Subcutaneous abdominal adipose tissue (tissue), 5 donors: ENCODE measurements at regions not wholly inside any gene's neighbourhood (a gene's known extent, or its start where the extent isn't known, plus 50 kb on each side); places are given as distances from the start of the nearest gene placed in this dataset.

Experiments
- H3K27ac ChIP-seq: one replicate; pipeline ENCODE4 v1.7.0; 2013; ENCODE audit warnings: low read depth, mild to moderate bottlenecking, inconsistent platforms, low read length, moderate library complexity
- H3K27me3 ChIP-seq, 5 donors: one replicate each; pipeline ENCODE4 v1.7.0; 2013; ENCODE audit warnings: low read length in 5 of 5, inconsistent platforms in 1 of 5; ENCODE audit not compliant: control insufficient read depth in 5 of 5, insufficient read depth in 4 of 5
- H3K36me3 ChIP-seq, 5 donors: one replicate each; pipeline ENCODE4 v1.7.0; 2013; ENCODE audit warnings: low read length in 5 of 5; ENCODE audit not compliant: control insufficient read depth in 5 of 5, insufficient read depth in 5 of 5
- H3K4me1 ChIP-seq, 5 donors: one replicate each; pipeline ENCODE4 v1.7.0; 2013; ENCODE audit warnings: low read length in 5 of 5, mild to moderate bottlenecking in 3 of 5, moderate library complexity in 1 of 5; ENCODE audit not compliant: control insufficient read depth in 5 of 5, insufficient read depth in 5 of 5
- H3K4me3 ChIP-seq, 5 donors: one replicate each; pipeline ENCODE4 v1.7.0; 2013; ENCODE audit warnings: low read length in 5 of 5, low read depth in 1 of 5
- H3K9ac ChIP-seq, 5 donors: one replicate each; pipeline ENCODE4 v1.7.0; 2013; ENCODE audit warnings: low read length in 5 of 5, mild to moderate bottlenecking in 4 of 5, moderate library complexity in 3 of 5
- H3K9me3 ChIP-seq, 5 donors: one replicate each; pipeline ENCODE4 v1.7.0; 2013; ENCODE audit warnings: low read length in 5 of 5; ENCODE audit not compliant: control insufficient read depth in 5 of 5
- donor health status: healthy.
- donor health status: healthy.
- donor health status: healthy.
- donor health status: healthy.
- donor health status: healthy.

GRCh38 chr3:35413483-35413882 is 225.8 kb upstream of the ARPP21 start:
- H3K36me3 ChIP-seq, result no peaks in the 10 kb centered on the region
- no peak overlapping the region for H3K27ac ChIP-seq
- H3K9me3 ChIP-seq, result no peaks in the 10 kb centered on the region
- H3K27me3 ChIP-seq, result no peaks in the 10 kb centered on the region
- H3K4me1 ChIP-seq, result peaks cover 0 to 13% (median 4%) of the 10 kb centered on the region in 5 donors
- H3K9ac ChIP-seq, result no peak overlapping the region
- H3K4me3 ChIP-seq, result no peak overlapping the region

DNA sequence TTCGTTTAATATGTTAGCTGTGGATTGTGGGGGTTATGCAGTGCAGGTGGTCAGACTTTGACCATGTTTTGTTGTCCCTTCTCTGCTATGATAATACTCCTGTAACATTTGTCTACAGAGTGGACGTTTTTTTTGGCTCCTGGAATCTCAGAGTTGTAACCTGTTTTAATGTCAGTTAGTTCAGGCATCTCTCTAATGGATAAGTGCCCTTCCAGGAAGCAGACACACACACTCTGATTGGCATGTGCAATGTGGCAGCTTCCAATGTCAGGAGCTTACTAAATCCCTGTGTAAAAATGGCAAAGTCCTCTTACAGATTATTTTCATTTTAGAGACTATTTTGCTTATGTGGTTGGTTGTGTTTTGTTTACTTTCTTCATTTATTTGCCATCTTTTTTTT is 222.2 kb upstream of the ARPP21 start:
- Histone ChIP-seq H3K27me3 (no peaks in the 10 kb centered on the region), H3K4me3 (no peak overlapping the region), H3K27ac (no peak overlapping the region), H3K9me3 (no peaks in the 10 kb centered on the region), H3K36me3 (no peaks in the 10 kb centered on the region), H3K9ac (no peak overlapping the region), H3K4me1 (peaks cover 0 to 16% (median 4%) of the 10 kb centered on the region in 5 donors)

DNA sequence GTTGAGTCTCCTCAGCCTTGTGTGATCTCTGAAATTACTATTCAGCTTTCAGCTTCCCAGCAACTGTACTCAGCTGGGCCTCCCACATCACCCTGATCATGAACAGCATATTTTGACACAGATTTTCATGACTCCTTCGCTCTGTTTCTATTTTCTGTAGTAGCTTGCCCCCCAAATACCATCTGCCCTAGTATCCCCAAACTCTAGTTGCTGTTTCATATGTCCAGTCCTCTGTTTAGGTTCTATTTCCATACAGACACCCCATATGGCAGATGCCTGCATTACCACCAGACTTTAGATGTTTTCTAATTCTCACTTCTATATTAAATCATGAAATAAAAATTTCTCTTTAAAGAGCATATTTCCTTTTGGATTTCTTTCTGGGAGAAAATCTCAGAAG is 217.2 kb upstream of the ARPP21 start:
- H3K4me3 ChIP-seq, result no peak overlapping the region
- H3K27ac ChIP-seq, result no peak overlapping the region
- H3K9ac ChIP-seq, result no peak overlapping the region
- no peaks in the 10 kb centered on the region for H3K36me3 ChIP-seq
- H3K4me1 ChIP-seq, result peaks cover 0 to 14% (median 0%) of the 10 kb centered on the region in 5 donors
- no peaks in the 10 kb centered on the region for H3K9me3 ChIP-seq
- H3K27me3 ChIP-seq, result no peaks in the 10 kb centered on the region

DNA sequence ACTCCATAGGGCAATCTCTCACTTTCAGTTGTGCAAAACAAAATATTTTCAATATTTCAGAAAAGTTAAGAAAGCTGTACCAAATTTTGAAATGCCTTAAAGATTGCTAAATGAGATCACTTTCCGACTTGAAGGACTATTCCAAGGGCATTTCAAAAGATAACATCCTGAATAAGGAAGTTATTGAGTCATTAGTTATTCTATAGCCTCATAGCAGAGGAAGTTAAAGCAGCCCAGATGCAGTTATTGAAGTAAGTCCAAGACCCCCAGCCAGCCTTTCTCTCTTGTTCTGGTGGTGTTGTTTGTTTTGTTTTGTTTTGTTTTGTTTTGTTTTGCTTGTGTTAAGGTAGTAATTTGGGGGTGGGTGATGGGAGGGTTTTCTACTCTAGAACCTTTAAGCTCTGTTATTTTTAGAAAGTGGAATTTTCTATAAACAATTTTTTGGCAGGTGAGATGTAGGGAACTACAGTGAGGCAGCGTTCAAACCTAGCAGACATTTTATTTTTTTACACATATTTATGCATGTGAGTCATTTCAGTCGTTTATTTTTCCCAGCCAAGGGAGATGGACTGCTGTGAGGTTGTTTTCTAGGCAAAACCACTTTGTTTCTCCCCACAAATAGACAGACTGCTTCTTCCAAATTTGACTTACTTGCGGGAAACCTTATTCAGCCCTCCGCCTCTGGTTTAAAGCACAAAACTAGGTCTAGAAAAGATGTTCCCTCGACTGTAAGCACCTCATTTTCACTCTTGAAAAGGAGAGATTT is 216.3 kb upstream of the ARPP21 start:
- Histone ChIP-seq H3K27me3 (no peaks in the 10 kb centered on the region), H3K4me1 (peaks cover 0 to 14% (median 0%) of the 10 kb centered on the region in 5 donors), H3K4me3 (no peak overlapping the region), H3K27ac (no peak overlapping the region), H3K9me3 (no peaks in the 10 kb centered on the region), H3K9ac (no peak overlapping the region), H3K36me3 (no peaks in the 10 kb centered on the region)

DNA sequence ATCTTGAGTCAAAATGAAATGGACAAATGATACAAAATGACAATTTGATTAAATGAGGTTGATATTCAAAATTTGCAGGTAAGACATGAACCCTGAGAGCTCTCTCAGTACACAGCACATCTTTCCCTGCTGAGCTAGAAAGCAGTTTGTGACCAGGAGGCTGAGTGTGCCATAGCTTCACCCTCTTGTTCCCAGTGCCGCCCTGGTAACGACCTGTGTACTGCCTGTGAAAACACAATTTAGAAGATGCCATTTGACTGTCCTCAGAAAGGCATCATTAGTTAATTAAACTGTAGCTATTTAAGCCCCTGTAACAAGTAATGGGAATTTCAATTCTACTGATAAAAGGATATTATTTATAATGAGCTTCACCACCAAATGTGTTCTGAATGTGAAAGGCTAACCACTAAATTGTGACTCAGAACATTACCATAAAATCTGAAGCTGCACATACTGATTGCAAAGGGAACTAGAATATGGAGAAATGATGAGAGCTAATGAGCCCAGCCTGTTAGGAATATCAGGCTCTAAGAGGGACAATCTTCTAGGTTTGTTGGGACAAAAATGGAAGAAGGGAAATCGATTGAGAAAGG is 212.9 kb upstream of the ARPP21 start:
- no peak overlapping the region for H3K27ac ChIP-seq
- H3K27me3 ChIP-seq, result no peaks in the 10 kb centered on the region
- no peaks in the 10 kb centered on the region for H3K36me3 ChIP-seq
- peaks cover 0 to 11% (median 0%) of the 10 kb centered on the region in 5 donors for H3K4me1 ChIP-seq
- no peak overlapping the region for H3K4me3 ChIP-seq
- peaks cover 0 to 3% (median 0%) of the 10 kb centered on the region in 5 donors for H3K9me3 ChIP-seq
- H3K9ac ChIP-seq, result no peak overlapping the region

DNA sequence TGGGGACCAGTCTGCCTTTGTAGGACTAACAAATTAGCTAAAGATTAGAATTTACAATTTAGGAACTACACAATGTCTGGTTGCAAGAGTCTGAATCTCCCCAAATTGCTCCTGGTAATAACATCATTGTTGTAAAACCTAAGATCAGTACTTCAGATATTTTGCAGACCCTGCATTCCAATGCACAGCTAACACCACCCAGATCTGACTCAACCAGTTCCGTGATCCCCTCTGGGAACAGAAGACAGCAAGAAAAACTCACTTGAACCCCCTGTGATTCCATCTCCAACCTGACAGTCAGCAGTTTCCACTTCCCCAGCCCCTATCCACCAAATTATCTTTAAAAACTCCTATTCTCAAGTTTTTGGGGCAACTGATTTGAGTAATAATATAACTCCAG is 201.9 kb upstream of the ARPP21 start:
- no peaks in the 10 kb centered on the region for H3K36me3 ChIP-seq
- H3K4me1 ChIP-seq, result no peaks in the 10 kb centered on the region
- H3K27me3 ChIP-seq, result no peaks in the 10 kb centered on the region
- H3K9ac ChIP-seq, result no peak overlapping the region
- H3K9me3 ChIP-seq, result no peaks in the 10 kb centered on the region
- no peak overlapping the region for H3K27ac ChIP-seq
- H3K4me3 ChIP-seq, result no peak overlapping the region

DNA sequence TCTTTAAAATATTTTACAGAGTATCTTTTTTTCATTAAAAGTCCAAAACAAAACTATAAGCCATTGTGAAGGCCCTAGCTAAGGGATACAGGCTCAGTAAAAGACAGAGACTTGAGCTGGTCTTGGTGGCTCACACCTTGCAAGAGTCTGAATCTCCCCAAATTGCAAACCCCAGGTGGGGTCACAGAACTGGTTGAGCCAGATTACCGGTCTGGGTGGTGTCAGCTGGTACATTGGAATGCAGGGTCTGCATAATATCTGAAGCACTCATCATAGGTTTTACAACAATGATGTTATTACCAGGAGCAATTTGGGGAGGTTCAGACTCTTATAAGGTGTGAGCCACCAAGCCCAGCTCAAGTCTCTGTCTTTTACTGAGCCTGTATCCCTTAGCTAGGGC is 201.2 kb upstream of the ARPP21 start:
- H3K4me3 ChIP-seq, result no peak overlapping the region
- no peak overlapping the region for H3K27ac ChIP-seq
- H3K4me1 ChIP-seq, result no peaks in the 10 kb centered on the region
- no peak overlapping the region for H3K9ac ChIP-seq
- H3K36me3 ChIP-seq, result no peaks in the 10 kb centered on the region
- H3K27me3 ChIP-seq, result no peaks in the 10 kb centered on the region
- no peaks in the 10 kb centered on the region for H3K9me3 ChIP-seq

DNA sequence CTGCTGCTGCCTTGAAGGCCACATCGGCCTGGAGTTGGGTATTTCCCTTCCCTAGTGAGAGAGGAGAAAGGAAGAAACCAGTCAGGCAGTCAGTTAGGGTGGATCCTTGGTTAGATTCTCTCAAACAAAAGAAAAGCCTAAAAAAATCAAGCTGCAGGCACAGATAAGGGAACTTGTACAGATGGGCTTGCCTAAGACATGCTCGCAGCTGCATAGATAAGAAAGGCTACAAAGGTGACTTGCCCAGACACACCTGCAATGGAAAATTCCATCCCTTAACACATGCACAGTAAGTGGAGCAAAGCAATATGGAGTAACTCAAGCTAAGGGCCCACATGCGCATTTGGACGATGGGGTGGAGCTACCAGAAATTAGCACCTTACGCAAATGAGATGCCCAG is 199.7 kb upstream of the ARPP21 start:
- Histone ChIP-seq H3K27ac (no peak overlapping the region), H3K4me1 (no peaks in the 10 kb centered on the region), H3K27me3 (no peaks in the 10 kb centered on the region), H3K36me3 (no peaks in the 10 kb centered on the region), H3K9me3 (no peaks in the 10 kb centered on the region), H3K4me3 (no peak overlapping the region), H3K9ac (no peak overlapping the region)

GRCh38 chr3:35440826-35441225 is 198.5 kb upstream of the ARPP21 start:
- H3K9me3 ChIP-seq, result no peaks in the 10 kb centered on the region
- no peak overlapping the region for H3K4me3 ChIP-seq
- no peak overlapping the region for H3K9ac ChIP-seq
- no peaks in the 10 kb centered on the region for H3K4me1 ChIP-seq
- no peaks in the 10 kb centered on the region for H3K27me3 ChIP-seq
- H3K27ac ChIP-seq, result no peak overlapping the region
- no peaks in the 10 kb centered on the region for H3K36me3 ChIP-seq

DNA sequence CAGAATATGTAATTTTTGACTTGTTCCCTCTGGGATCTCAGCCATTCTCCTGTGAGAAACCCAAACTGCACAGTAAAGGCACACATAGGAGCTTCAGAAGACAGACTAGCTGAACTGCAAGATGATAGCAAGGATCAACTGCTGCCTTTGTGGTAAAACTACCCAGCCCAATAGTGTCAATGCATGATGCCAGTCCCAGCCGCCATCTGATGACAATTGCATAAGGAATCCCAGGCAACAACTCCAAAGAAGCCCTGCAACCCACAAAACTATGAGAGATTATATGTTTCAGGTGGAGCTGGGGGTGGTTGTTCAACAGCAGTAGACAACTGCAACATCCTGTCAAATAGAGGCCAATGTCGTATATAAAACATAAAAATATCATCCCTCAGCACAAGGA is 192.4 kb upstream of the ARPP21 start:
- no peak overlapping the region for H3K4me3 ChIP-seq
- H3K36me3 ChIP-seq, result no peaks in the 10 kb centered on the region
- H3K27ac ChIP-seq, result no peak overlapping the region
- no peaks in the 10 kb centered on the region for H3K4me1 ChIP-seq
- no peak overlapping the region for H3K9ac ChIP-seq
- H3K9me3 ChIP-seq, result no peaks in the 10 kb centered on the region
- no peaks in the 10 kb centered on the region for H3K27me3 ChIP-seq
